ENCODE measurements at regions not wholly inside any gene's neighbourhood (a gene's known extent, or its start where the extent isn't known, plus 50 kb on each side); places are given as distances from the start of the nearest gene placed in this dataset.
"Not testable (repeated sequence)": the region's sequence is repeated elsewhere in the genome, so short reads cannot be mapped to it uniquely, and the experiment has no call there.

DNA sequence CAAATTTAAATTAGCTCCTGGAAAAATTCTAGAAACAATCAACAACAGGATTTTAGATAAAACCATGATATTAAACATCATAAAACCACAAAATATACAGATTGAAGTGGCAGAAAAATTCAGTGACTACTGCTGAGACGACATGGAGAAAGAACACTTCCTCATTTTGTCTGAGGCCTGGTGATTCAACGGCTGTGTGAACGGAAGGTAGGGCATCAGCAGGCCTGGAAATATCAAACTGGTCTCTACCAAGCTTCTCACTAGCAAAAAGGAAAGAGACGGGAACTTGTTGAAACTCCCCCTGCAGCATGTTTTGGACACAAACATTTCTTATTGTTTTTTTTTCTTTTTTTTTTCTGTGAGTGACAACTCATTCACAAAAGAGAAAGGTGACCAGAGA, 58.0 kb upstream of the AHI1 start:
- DNase-seq (ENCODE audit: low spot score) = no peak

DNA sequence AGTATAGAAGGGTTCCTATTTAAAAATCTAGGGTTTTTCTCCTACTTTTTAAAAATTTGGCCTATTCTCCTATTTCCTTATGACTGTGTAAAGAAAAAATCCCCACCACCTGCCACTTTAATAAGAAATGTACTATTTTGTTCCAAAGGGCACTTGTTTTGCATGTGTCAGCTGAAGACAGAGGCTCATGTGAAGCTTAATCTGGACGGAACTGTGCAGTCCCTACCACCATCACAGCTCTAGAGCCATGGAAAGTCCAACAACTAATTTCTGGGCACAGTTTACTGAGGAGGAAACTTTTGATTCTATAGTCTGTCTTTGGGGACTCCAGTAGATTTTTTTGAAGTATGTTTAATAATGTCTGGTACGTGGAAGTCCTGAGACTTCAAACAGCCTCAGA, 60.0 kb upstream of the AHI1 start:
- DNase-seq (ENCODE audit: low spot score) = no peak

DNA sequence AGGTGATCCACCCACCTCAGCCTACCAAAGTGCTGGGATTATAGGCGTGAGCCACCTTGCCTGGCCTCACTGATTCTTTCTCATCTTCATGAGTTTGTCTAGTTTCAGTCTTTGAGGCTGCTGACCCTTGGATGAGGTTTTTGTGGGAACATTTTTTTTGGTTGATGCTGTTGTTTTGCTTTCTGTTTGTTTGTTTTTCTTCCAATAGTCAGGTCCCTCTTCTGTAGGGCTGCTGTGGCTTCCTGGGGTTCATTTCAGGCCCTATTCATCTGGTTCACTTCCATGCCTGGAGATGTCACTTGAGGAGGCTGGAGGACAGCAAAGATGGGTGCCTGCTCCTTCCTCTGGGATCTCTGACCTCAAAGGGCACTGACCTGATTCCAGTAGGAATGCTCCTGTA, 68.1 kb upstream of the AHI1 start:
- not testable (repeated sequence) for DNase-seq (ENCODE audit: low spot score)

DNA sequence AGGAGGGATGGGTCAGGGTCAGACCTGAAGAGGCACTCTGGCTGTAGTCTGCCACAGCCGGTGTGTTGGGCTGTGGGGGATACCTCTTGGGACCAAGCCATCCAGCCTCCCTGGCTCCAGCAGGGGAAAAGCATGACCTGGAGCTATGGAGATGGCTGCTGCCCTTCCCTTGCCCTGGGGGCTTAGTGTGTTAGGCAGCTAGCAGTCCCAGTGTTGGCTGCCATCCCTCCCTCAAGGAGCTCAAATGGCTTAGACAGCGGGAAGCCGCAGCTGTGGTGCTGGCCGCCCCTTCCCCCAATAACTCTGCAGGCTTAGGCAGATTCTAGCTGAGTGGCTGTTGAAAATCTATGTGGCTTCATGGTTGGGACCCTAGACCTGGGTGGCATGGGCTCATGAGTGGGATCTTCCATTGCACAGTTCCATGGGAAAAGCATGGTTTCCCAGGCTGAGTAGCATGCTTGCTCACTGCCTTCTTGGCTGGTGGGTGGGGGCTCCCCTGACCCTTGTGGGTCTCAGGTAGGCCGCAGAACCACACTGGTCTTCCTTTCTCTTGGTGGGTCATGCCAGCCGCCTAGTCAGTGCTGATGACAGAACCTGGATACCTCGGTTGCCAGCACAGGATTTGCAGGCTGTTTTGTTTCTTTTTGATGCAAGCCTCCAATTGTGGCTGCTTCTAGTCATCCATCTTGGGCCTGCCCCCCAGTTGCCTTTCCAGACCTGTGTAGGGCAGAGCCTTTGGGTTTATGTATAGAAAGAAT, 69.0 kb upstream of the AHI1 start:
- no peak for DNase-seq (ENCODE audit: low spot score)

DNA sequence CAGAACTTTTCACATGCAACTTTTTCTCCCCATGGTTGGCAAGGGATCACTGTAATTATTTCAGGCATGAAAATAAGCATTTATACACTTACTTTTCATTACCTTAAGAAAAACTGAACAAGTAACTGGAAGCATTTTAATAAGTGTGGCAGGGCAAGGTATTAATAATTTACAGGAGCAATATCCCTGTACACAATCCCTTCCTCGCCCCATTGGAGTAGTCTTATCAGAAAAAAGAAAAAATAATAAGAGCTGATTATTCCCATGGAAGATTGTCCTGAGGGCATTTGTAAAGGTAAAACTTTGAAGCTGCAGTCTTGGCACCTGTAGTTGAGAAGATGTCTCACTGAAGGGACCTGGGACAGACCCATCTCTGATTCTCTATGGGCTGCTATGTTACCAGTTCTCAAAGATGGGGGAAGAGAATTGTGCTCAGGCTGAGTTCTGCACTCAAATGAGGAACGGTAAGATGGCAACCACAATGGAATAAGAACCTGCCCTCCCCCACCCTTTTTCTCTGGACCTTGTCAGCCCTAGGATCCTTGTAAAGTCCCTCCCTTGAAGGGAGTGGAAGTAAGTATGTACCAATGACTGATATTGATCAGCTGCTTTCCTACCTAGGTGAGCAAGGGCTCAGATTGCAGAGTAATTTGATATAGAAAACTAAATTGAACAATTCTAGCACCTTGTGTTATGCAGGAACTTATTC, 70.0 kb upstream of the AHI1 start:
- DNase-seq (ENCODE audit: low spot score) = no peak

DNA sequence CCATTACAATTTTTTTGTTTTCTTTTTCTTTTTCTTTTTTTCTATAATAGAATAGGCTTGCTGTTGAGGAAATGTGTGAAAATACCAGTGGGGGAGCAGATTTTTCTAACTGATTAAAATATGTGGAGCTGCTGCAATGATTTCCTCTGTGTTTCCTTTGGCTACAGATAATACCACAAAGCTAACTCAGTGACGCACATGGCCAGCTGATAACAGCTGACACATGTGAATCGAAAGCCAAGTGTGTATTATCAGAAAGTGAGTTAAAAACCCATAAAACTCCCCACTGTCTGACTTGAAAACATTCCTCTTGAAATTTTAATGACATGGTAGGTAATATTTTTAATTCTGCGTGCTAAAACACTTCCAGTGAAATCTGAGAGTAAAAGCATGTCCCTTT, 70.8 kb upstream of the AHI1 start:
- no peak for DNase-seq (ENCODE audit: low spot score)

DNA sequence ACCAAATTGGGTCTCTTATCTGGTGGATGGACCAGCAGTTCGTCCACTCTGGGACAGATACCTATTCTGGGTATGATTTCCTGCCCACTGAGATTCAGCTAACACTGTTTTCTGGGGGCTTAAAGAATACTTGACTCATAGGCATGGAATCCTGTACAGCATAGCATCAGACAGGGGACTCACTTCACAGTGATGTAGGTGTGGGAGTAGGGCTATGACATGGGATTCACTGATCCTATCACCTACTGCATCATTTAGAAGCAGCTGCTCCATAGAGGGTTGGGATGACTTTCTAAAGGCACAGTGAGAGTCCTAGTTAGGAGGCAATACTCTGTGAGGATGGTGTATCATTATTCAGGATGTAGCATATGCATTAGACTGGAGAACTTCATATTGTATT, 74.5 kb upstream of the AHI1 start:
- no peak for DNase-seq (ENCODE audit: low spot score)

DNA sequence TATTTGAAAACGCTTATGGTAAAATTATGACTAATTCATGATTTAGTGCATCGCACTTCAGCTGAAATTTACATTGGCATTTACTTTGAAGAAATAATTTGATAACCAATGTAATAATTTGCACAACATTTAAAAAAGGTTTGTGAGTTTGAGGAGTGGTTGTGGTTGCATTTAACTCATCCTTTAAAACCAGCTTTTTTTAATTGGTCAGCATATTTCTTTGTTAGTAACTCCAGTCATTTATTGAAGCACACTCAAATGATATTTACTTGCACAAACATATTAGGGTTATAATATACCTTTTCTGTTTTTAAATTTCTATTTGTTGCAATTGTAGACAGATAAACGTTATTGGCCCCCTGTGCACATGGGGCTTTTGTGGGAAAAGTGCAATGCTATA, 78.1 kb upstream of the AHI1 start:
- no peak for DNase-seq (ENCODE audit: low spot score)

DNA sequence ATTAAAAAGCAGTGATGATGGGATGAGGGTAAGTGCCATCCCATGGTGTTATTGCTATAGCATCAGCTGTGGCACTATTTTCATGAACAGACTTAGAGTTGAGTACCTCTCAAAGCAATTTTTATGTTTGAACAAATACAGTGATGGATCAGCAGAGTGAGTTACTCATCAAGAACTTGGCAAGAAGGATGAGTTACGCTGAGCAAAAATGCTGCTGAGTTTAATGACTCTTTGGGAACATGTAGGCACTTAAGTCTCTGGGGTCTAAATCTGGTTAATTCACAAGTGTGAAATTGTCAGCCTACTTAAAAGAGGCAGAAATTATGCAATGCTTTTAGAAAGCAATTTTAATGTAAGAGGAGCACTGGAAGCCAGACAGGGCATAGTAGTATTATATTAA, 78.5 kb upstream of the AHI1 start:
- DNase-seq (ENCODE audit: low spot score) = no peak

DNA sequence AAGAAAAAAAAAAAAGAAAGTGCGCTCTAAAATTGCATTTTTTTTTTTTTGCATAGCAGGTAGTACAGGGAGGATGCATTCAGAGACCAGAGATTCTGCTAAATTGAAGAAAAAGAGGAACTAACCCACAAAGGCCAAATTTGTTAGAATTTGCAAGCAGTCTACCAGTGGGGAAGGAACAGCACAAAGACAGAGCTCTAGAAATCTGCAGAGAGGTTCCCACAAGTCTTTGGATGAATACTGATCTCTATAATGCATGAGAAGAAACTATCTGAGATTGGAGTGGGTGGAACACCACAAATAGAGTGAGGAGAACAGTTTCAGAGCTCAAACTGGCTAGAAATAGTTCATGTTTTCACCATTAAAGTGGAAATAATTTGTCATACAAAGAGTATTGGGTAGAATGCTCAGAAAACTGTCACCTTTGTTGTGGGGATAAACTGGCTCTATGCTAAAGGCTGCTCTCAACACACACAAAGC, 79.6 kb upstream of the AHI1 start:
- no peak for DNase-seq (ENCODE audit: low spot score)

DNA sequence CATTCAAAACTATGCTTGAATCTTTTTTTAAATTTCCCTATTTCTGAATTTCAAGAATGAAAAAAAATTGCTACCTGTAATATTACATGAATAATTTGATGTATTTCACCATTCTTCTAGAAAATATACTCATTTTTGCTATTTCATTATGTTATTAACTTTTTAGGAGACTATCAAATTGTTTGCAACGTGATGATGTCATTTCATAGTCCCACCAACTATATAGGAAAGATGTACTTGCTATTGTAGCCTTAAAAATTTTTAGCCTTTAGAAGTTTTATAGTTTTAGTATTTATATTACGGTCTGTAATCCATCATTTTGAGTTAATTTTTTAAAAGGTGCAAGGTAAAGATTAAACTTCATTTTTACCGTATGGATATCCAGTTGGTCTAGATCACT, 81.4 kb upstream of the AHI1 start:
- no peak for DNase-seq (ENCODE audit: low spot score)

DNA sequence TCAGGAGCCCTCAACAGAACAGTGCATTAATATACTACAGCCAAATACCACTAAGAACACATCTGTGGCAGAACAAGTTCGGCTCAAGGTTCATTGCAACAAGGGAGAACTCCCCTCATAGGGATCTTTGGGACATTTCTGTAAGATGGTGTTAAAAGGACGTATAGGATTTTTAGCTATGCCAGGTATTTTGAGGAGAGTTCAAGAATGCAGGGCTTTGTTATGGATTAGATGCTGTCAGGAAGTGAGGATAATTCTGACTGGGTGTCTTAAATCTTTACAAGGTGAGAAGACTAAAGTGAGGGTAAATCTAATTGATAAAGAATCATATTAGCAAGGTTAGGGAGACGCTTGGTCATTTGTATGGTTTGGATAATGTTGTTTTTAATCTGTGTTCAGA, 83.7 kb upstream of the AHI1 start:
- DNase-seq (ENCODE audit: low spot score) = no peak

DNA sequence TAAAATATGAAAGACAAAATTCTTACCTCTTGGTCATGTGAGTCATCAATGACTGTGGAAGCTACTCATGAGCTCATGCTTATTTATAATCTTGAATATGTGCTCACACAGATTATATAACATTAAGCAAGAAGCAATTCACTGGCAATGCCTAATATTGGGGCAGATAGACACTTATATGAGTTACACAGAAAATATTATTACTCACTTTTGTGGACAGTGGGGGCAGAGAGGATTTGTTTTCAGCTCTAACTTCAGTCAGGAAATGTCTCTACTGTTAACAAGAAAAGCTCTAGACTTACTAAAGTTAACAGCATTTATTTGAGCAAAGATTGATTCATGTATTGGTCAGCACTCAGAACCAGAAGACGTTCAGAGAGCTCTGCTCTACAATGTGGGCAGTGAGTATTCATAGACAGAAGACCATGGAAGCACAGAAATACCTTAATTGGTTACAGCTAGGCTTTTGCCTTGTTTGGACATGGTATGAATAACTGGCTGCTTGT, 85.8 kb upstream of the AHI1 start:
- DNase-seq (ENCODE audit: low spot score) = no peak

DNA sequence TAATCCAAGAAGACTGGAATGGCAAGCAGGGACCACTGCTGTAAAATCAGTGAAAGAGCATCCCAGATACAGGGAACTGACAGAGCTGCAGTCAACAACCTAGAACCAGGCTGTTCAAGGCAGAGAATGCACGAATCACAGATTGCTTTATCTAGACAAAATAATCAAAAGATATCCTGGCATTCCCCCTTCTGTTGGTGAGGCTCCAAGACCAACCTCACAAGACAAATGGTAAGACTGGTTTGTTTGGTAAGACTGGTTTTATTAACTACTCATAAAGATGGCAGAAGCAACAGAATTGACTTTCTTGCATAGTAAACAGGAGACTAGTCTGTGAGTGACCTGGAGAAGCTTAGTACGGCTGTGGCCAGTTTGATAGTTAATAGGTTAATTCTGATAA, 88.8 kb upstream of the AHI1 start:
- DNase-seq (ENCODE audit: low spot score) = no peak

DNA sequence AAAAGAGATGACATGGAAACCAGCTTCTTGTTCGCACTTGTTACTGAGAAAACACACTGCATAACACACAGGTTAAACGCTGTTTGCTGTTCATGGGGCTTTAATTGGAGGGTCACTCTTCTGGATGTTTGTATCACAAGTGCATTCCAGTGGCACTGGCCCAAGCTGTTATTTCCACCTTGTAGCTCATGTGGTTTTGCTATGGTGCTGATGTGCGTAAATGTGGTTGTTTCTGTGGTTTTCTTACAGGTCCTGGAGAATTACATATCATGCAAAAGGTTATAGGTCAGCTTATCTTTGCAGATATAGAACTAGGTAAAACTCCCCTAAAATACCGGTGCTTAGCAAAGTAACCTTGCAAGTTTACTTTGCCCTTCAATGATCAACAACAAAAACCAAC, 89.3 kb upstream of the AHI1 start:
- DNase-seq (ENCODE audit: low spot score) = peak; percentile 41

DNA sequence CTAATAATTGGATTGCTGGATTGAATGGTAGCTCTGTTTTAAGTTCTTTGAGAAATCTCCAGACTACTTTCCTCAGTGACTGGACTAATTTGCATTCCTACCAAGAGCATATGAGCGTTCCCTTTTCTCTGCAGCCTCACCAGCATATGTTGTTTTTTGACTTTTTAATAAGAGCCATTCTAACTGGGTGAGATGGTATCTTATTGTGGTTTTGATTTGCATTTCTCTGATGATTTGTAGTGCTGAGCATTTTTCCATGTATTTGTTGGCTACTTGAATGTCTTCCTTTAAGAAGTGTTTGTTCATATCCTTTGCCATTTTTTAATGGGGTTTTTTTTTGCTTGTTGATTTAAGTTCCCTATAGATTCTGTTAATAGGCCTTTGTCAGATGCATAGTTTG, 94.7 kb upstream of the AHI1 start:
- no peak for DNase-seq (ENCODE audit: low spot score)

DNA sequence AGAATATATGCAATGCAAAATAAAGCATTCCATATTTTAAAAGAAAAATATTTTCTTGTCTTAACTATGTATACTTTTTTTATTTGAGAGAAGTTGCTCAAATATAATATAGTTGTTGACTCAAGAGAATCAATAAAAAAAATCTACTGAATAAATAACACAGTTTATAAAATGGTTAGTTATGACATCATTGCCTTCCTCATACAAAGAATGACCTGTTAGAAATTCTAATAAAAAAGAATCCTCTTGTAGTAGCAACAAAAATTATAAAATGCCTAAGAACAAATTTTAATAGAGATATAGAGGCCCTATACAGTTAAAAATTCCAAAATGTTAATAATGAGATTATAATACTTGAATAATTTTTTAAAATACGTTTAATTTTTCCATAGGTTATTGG, 96.5 kb upstream of the AHI1 start:
- no peak for DNase-seq (ENCODE audit: low spot score)

DNA sequence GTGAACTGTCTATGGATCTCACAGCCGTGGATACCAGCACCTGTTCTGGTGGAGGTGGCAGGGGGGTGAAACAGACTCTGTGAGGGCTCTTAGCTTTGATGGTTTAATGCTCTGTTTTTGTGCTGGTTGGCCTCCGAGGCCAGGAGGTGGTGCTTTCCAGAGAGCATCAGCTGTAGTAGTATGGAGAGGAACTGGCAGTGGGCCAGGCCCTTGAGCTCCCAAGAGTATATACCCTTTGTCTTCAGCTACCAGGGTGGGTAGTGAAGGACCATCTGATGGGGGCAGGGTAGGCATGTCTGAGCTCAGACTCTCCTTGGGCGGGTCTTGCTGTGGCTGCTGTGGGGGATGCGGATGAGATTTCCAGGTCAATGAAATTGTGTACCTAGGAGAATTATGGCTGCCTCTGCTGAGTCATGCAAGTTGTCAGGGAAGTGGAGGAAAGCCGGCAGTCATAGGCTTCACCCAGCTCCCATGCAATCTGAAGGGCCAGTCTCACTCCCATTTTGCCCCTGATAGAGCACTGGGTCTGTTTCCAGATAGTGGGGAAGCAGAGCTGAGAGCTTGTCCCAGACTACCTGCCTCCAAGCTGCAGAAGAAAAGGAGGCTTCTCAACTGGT, 102.7 kb upstream of the AHI1 start:
- DNase-seq (ENCODE audit: low spot score) = no peak

DNA sequence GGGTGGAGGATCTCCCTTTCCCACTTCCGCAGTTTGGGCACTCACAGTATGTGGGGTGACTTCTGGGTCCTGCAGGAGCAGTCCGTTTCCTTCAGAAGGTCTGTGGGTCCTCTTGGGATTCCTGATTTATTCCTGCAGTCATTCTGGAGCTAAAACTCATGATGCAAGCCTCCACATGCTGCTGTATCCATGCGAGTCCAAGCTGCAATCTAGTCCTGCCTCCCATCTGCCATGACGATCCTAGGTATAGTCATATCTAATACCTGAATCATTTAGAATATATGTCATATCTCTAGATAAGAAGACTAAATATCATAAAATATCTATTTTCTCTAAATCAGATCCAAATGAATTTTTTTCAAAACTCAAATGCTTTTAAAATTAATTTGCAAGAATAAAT, 103.4 kb upstream of the AHI1 start:
- DNase-seq (ENCODE audit: low spot score) = no peak

DNA sequence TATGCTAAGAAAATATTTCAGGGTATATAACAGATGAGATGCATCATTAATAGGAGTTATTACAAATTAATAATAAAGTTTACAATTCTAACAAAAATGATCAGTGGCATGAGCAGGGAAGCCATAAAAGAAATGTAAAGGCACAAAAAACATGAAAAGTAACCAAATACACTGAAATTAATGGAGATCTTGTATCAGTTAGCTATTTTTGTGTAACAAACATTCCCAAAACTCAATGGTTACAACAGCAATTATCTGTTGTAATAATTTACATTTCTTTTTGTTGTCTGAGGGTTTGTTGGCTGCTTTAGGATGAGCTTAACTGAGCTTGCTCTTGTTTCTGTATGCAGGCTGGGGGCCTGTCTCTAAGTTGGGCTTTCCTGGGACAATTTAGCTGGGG, 104.3 kb upstream of the AHI1 start:
- DNase-seq (ENCODE audit: low spot score) = no peak

DNA sequence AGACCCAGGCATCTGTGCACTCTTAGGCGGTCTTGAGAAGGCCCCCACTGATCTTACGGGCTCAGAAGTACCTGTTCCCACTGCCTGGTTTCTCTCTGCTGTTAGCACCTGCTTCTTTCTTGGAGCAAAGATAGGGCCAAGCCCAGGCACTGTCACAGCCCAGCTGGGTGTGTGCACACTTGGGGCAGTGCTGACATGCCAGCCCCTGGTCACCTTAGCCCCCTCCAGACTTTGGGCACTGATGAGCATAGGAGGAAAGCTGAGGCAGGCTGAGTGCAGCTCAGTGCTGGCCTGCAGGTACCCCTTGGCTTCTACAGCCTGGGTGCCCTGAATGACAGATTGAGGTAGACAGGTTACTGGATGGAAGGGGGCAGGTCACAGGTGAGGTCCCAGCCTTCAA, 105.7 kb upstream of the AHI1 start:
- no peak for DNase-seq (ENCODE audit: low spot score)

DNA sequence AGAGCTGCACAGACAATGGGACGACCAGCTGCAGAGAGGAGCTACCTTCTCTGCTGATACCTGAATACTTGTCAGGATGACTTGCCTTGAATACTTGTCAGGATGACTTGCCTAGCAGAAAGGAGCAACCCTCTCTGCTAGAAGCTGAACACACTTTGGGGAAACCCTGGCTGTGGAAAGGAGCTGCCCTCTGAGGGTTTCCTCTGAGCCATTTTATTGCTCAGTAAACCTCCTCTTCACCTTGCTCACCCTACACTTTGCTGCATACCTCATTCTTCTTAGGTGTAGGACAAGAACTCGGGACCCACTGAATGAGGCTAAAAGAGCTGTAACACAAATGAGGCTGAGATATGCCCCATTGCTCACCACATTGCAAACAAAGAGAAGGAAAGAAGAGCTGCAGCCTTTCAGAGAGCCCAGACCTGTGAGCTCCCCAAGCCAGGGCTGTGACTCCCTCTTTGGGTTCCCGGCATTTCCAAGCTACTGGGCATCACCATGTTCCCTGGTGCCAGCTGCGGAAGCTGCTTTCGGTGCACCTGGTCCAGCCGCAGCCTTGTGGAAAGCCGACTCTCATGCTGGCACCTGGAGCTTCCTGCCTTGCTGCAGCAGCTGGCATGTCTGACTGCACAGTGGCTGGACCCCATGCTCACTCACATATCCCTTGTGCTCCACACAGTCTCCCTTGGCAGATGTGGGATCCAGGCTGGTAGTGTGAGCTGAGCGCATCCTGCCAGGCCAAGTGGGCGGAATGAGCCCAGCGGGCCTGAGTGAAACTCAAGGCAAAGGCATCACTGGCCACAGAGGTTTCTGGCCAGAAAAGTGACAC, 106.7 kb upstream of the AHI1 start:
- DNase-seq (ENCODE audit: low spot score) = no peak
